ENCODE measurements at regions not wholly inside any gene's neighbourhood (a gene's known extent, or its start where the extent isn't known, plus 50 kb on each side); places are given as distances from the start of the nearest gene placed in this dataset.

DNA sequence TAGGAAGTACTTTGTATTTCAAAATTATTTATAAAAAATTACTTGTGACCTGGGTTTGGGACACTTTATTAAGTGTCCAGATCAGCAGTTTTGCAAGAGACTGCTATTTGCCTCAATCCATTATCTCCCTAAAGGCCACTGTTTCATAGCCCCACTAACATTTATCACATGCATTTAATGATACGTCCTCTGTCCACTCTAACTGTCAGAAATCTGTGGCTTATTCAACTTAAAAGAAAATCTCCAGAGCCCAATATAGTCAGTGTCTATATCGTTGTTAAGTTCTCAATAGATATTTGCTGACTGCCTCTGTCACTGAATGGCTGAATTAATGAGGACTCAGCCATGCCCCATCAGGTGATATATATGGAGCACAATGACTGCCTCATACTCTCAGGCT is 553.9 kb upstream of the POM121L12 start:
- ATAC-seq (ENCODE audit: low read depth) (no peak), DNase-seq (ENCODE audit: low spot score) (no peak)
- Histone ChIP-seq H3K4me1 (ENCODE audit: insufficient read depth, poor library complexity, severe bottlenecking) (no peaks in the 10 kb centered on the region), H3K4me3 (ENCODE audit: severe bottlenecking) (no peak overlapping the region), H3K9me3 (ENCODE audit: severe bottlenecking) (no peaks in the 10 kb centered on the region), H3K27me3 (ENCODE audit: insufficient read depth, poor library complexity, severe bottlenecking) (no peaks in the 10 kb centered on the region), H3K36me3 (ENCODE audit: low read depth) (no peaks in the 10 kb centered on the region), H3K27ac (ENCODE audit: poor library complexity, severe bottlenecking) (no peak overlapping the region)
- no peak for TF ChIP-seq CTCF (IDR thresholded peaks at IDR 0.05; ENCODE audit: poor library complexity, severe bottlenecking)

- Histone ChIP-seq H3K36me3 (ENCODE audit: low read depth) (no peaks in the 10 kb centered on the region), H3K9me3 (ENCODE audit: severe bottlenecking) (no peaks in the 10 kb centered on the region), H3K27me3 (ENCODE audit: insufficient read depth, poor library complexity, severe bottlenecking) (no peaks in the 10 kb centered on the region), H3K4me3 (ENCODE audit: severe bottlenecking) (no peak overlapping the region), H3K27ac (ENCODE audit: poor library complexity, severe bottlenecking) (no peak overlapping the region), H3K4me1 (ENCODE audit: insufficient read depth, poor library complexity, severe bottlenecking) (no peaks in the 10 kb centered on the region)
- ATAC-seq (ENCODE audit: low read depth) = no peak
- TF ChIP-seq CTCF (IDR thresholded peaks at IDR 0.05; ENCODE audit: poor library complexity, severe bottlenecking) = no peak
- DNase-seq (ENCODE audit: low spot score) = no peak
Measured at GRCh38 chr7:52479990-52480389, 555.4 kb upstream of the POM121L12 start.

DNA sequence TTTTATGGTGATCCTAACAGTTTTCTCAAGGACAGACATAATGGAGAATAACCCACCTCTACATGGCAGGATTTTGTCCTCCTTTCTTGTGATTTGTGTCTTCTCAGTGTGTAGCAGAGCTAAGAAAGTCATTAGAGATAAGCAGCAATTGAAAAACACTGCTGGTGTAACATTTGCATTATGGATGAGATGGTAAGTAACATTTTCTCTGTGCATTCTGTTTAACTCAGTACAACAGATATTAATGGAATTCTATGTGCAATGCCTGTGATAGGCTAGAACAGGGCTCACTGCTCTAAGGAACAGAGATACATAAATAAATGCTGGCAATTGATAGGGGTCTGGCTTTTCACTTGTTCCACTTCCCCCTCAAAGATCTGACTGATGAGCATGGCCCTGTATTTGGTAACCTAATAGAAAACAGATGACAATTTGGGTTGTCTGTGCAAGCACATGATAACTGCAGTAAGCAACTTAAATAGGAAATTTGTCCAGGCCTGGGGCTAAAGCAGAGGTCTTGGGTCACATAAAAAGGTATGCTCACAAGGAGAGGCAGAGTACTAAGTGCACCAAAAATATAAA is 560.3 kb upstream of the POM121L12 start:
- DNase-seq (ENCODE audit: low spot score) (no peak), ATAC-seq (ENCODE audit: low read depth) (no peak)
- H3K36me3 ChIP-seq (ENCODE audit: low read depth) = no peaks in the 10 kb centered on the region
- no peak overlapping the region for H3K4me3 ChIP-seq (ENCODE audit: severe bottlenecking)
- peaks cover 11% of the 10 kb centered on the region for H3K4me1 ChIP-seq (ENCODE audit: insufficient read depth, poor library complexity, severe bottlenecking)
- H3K27me3 ChIP-seq (ENCODE audit: insufficient read depth, poor library complexity, severe bottlenecking) = no peaks in the 10 kb centered on the region
- no peaks in the 10 kb centered on the region for H3K9me3 ChIP-seq (ENCODE audit: severe bottlenecking)
- H3K27ac ChIP-seq (ENCODE audit: poor library complexity, severe bottlenecking) = no peak overlapping the region
- no peak for TF ChIP-seq CTCF (IDR thresholded peaks at IDR 0.05; ENCODE audit: poor library complexity, severe bottlenecking)

GRCh38 chr7:52473756-52474155 is 561.7 kb upstream of the POM121L12 start:
- no peaks in the 10 kb centered on the region for H3K9me3 ChIP-seq (ENCODE audit: severe bottlenecking)
- no peak overlapping the region for H3K4me3 ChIP-seq (ENCODE audit: severe bottlenecking)
- no peak overlapping the region for H3K27ac ChIP-seq (ENCODE audit: poor library complexity, severe bottlenecking)
- H3K27me3 ChIP-seq (ENCODE audit: insufficient read depth, poor library complexity, severe bottlenecking) = no peaks in the 10 kb centered on the region
- TF ChIP-seq CTCF (IDR thresholded peaks at IDR 0.05; ENCODE audit: poor library complexity, severe bottlenecking) = no peak
- DNase-seq (ENCODE audit: low spot score) (no peak), ATAC-seq (ENCODE audit: low read depth) (no peak)
- no peaks in the 10 kb centered on the region for H3K36me3 ChIP-seq (ENCODE audit: low read depth)
- peaks cover 11% of the 10 kb centered on the region for H3K4me1 ChIP-seq (ENCODE audit: insufficient read depth, poor library complexity, severe bottlenecking)

DNA sequence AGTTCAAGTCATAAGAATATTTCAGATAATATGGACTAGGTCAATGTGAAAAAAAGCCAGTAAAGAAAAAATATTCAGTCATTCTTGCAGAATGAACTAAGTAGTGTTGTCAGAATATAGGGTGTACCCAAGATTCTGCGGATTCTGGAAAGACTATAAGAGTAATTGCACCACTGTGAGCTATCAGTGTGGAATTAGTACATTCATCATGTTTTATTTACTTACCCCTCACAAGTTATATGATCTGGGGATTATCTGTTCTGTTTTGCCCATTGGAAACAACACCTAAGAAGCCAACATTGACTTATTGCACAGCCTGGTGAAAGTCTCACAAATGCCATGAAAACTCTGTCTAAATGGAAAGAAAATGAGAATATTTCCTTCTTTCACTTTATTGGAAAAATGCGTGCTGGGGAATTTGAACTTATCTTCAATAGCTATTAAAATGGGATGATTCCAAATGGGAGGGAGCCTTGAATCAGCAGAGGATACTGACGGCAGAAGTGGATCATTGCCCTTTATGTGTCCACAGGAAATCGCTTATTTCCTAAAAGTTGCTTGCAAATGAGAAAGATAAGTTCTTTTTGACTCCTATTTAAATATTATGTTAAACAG is 563.3 kb upstream of the POM121L12 start:
- Histone ChIP-seq H3K36me3 (ENCODE audit: low read depth) (no peaks in the 10 kb centered on the region), H3K27ac (ENCODE audit: poor library complexity, severe bottlenecking) (no peak overlapping the region), H3K27me3 (ENCODE audit: insufficient read depth, poor library complexity, severe bottlenecking) (no peaks in the 10 kb centered on the region), H3K9me3 (ENCODE audit: severe bottlenecking) (no peaks in the 10 kb centered on the region), H3K4me3 (ENCODE audit: severe bottlenecking) (no peak overlapping the region), H3K4me1 (ENCODE audit: insufficient read depth, poor library complexity, severe bottlenecking) (peaks cover 11% of the 10 kb centered on the region)
- no peak for TF ChIP-seq CTCF (IDR thresholded peaks at IDR 0.05; ENCODE audit: poor library complexity, severe bottlenecking)
- ATAC-seq (ENCODE audit: low read depth) (peak; percentile 94), DNase-seq (ENCODE audit: low spot score) (no peak)

All from RWPE2 (cell line).